MCF 10A (cell line): ENCODE measurements at regions not wholly inside any gene's neighbourhood (a gene's known extent, or its start where the extent isn't known, plus 50 kb on each side); places are given as distances from the start of the nearest gene placed in this dataset.

Experiments
- BruUV-seq: library from RNA; stranded (reverse); fragments of 400-500 nt; replicated peaks from 2 replicates; lab custom pipeline; 2021; lab: Mats Ljungman, UMichigan
- CTCF ChIA-PET: fragments of 300-600 bp; sonication (Branson Sonifier 250); formaldehyde crosslinking; extraction: SDS; loops from one replicate; lab custom pipeline; 2021; ENCODE audit warnings: antibody characterized with exemption, inconsistent platforms; lab: Yijun Ruan, JAX
- POLR2A ChIA-PET: fragments of 300-600, 350-650 bp; sonication (Branson Sonifier 250); formaldehyde crosslinking; extraction: SDS; loops from one replicate; lab custom pipeline; 2020; ENCODE audit warnings: antibody characterized with exemption, inconsistent platforms; lab: Yijun Ruan, JAX
- DNase-seq: peaks from one replicate; pipeline ENCODE4 v3.0.0-alpha.2; 2018; ENCODE audit not compliant: unreplicated experiment
- H3K27ac Mint-ChIP-seq: one replicate; pipeline ENCODE4 v1.8.0; 2022; ENCODE audit warnings: mild to moderate bottlenecking, low read depth, mixed read lengths; ENCODE audit not compliant: unreplicated experiment
- H3K27me3 Mint-ChIP-seq: one replicate; pipeline ENCODE4 v1.8.0; 2022; ENCODE audit warnings: mixed read lengths; ENCODE audit not compliant: insufficient read depth, unreplicated experiment
- H3K36me3 Mint-ChIP-seq: one replicate; pipeline ENCODE4 v1.8.0; 2022; ENCODE audit warnings: mild to moderate bottlenecking, moderate library complexity, mixed read lengths; ENCODE audit not compliant: insufficient read depth, unreplicated experiment
- H3K4me1 Mint-ChIP-seq: one replicate; pipeline ENCODE4 v1.8.0; 2022; ENCODE audit warnings: mixed read lengths; ENCODE audit not compliant: insufficient read depth, unreplicated experiment
- H3K4me3 Mint-ChIP-seq: one replicate; pipeline ENCODE4 v1.8.0; 2022; ENCODE audit warnings: mild to moderate bottlenecking, moderate library complexity, mixed read lengths; ENCODE audit not compliant: unreplicated experiment
- H3K9me3 Mint-ChIP-seq: one replicate; pipeline ENCODE4 v1.8.0; 2022; ENCODE audit warnings: mixed read lengths; ENCODE audit not compliant: unreplicated experiment
- intact Hi-C: fragments of 100-400 bp; cut with micrococcal nuclease; formaldehyde crosslinking; loops from 2 replicates; pipeline ENCODE4 v1.14.1; 2022
- TF ChIP-seq, protein P1 (sequence below): fragments of 200-600 bp; IDR thresholded peaks from one replicate; pipeline ENCODE4 v1.8.0; 2022; ENCODE audit warnings: antibody characterized with exemption, mild to moderate bottlenecking; ENCODE audit not compliant: unreplicated experiment

DNA sequence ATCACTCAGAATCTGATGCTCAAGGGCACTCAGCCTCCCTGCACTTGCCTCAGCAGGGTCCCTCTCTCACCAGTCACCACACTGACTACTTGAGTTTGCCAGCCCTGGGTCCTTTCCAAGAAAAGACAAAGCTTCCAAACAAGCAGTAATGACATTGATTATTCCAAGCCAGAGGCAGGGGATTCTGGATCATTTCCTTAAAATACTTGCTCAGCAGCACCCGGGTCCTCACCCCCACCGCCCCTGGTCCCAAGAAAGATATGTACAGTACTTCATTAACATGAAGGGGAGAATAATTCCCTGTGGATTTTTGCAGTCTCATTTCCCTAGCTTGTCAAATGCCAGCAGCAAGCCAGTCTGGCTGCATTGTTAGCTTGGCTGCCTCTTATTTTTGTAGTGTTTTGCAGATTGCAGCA, 83.2 kb upstream of the GNAO1 start:
- intact Hi-C loops = no loop called here
- no TSS peak for BruUV-seq
- H3K4me3 Mint-ChIP-seq = no peak overlapping the region
- no peak overlapping the region for H3K27ac Mint-ChIP-seq
- TF ChIP-seq, protein P1, sequence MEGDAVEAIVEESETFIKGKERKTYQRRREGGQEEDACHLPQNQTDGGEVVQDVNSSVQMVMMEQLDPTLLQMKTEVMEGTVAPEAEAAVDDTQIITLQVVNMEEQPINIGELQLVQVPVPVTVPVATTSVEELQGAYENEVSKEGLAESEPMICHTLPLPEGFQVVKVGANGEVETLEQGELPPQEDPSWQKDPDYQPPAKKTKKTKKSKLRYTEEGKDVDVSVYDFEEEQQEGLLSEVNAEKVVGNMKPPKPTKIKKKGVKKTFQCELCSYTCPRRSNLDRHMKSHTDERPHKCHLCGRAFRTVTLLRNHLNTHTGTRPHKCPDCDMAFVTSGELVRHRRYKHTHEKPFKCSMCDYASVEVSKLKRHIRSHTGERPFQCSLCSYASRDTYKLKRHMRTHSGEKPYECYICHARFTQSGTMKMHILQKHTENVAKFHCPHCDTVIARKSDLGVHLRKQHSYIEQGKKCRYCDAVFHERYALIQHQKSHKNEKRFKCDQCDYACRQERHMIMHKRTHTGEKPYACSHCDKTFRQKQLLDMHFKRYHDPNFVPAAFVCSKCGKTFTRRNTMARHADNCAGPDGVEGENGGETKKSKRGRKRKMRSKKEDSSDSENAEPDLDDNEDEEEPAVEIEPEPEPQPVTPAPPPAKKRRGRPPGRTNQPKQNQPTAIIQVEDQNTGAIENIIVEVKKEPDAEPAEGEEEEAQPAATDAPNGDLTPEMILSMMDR = no peak
- no peaks in the 10 kb centered on the region for H3K4me1 Mint-ChIP-seq
- H3K36me3 Mint-ChIP-seq = no peaks in the 10 kb centered on the region
- ChIA-PET POLR2A (interaction anchor here (1.5 kb wide), 1 partner anchor 126 kb away, joined by 3 read pairs; no protein-coding TSS in a partner anchor), CTCF (no interaction called here)
- DNase-seq = no peak
- no peaks in the 10 kb centered on the region for H3K9me3 Mint-ChIP-seq
- peaks cover 83% of the 10 kb centered on the region for H3K27me3 Mint-ChIP-seq

DNA sequence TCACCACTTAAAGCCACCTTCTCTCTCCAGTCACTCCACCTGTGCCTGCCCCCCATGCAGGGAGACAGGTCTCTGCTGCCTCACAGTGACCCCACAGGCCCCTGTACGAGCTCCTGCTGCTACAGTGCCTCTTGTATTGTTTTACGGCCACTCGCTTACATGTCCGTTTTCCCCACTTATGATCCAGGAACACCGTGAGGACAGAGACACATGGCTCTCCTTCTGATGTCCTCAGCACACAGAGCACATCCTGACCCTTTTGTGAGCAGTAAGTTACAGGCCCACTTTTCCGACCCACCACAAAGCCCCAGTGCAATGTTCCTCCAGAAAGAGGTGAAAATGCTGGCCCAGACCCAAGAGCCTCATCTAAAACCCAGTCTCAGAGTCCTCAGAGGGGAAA, 84.8 kb upstream of the GNAO1 start:
- no peak overlapping the region for H3K4me3 Mint-ChIP-seq
- H3K36me3 Mint-ChIP-seq = no peaks in the 10 kb centered on the region
- ChIA-PET POLR2A (no interaction called here), CTCF (no interaction called here)
- no TSS peak for BruUV-seq
- H3K27me3 Mint-ChIP-seq = peaks cover 83% of the 10 kb centered on the region
- no peaks in the 10 kb centered on the region for H3K9me3 Mint-ChIP-seq
- intact Hi-C loops = no loop called here
- H3K27ac Mint-ChIP-seq = no peak overlapping the region
- TF ChIP-seq, protein P1 = no peak
- H3K4me1 Mint-ChIP-seq = no peaks in the 10 kb centered on the region
- no peak for DNase-seq

DNA sequence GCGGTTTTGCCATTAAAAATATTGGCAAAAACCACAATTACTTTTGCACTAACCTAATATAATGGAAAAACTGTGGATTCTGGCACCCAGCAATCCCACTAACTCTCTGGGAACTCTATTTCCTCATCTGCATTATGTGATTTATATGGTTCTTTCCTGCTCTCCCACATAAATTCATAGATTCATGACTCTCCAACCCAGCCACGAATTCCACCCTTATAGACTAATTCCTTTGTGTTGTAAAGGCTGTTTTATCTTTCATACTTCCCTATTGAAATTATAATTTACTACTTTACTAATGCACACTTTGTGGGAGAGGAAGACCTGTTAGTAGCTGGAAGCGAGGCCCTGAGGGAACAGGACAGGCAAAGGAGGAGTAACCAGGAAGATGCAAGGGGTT, 88.4 kb upstream of the GNAO1 start:
- TF ChIP-seq, protein P1 = no peak
- peaks cover 91% of the 10 kb centered on the region for H3K27me3 Mint-ChIP-seq
- H3K27ac Mint-ChIP-seq = no peak overlapping the region
- ChIA-PET POLR2A (no interaction called here), CTCF (interaction anchor here (0.6 kb wide), 1 partner anchor 195 kb away, joined by 4 read pairs; no protein-coding TSS in a partner anchor)
- H3K4me1 Mint-ChIP-seq = no peaks in the 10 kb centered on the region
- no peaks in the 10 kb centered on the region for H3K36me3 Mint-ChIP-seq
- H3K4me3 Mint-ChIP-seq = no peak overlapping the region
- intact Hi-C loops = no loop called here
- H3K9me3 Mint-ChIP-seq = no peaks in the 10 kb centered on the region
- no TSS peak for BruUV-seq
- no peak for DNase-seq

DNA sequence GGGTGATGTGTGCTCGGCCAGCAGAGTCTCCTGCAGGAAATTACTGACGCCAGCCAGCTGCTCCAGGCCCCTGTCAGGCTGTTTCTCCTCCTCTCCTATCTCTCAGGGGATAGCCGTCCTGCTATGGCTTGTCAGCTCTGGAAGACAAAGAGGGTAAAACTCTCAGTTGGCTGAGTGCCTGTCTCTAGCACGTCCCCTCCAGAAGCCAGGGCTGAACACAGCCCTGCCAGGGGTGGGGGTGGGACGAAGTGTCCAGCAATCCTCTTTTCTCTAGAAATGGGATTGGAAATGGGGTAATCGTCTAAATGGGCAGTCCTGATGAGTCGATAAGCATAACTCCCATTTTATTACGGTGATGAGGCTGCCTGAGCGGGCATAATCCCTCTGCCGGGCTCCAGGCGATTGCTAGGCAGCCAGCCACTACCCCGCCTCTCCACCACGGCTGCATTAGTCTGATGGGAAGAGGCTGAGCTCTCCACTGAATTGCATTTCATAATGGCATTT, 89.1 kb upstream of the GNAO1 start:
- Mint-ChIP-seq H3K36me3 (no peaks in the 10 kb centered on the region), H3K27ac (no peak overlapping the region), H3K27me3 (peaks cover 91% of the 10 kb centered on the region), H3K4me3 (no peak overlapping the region), H3K4me1 (no peaks in the 10 kb centered on the region), H3K9me3 (no peaks in the 10 kb centered on the region)
- ChIA-PET POLR2A (no interaction called here), CTCF (no interaction called here)
- no TSS peak for BruUV-seq
- TF ChIP-seq, protein P1 = no peak
- intact Hi-C loops = no loop called here
- no peak for DNase-seq
